HG03108 (cell line): ENCODE measurements at regions not wholly inside any gene's neighbourhood (a gene's known extent, or its start where the extent isn't known, plus 50 kb on each side); places are given as distances from the start of the nearest gene placed in this dataset.

Experiments used
- ATAC-seq: cut with Tn5 transposase; IDR thresholded peaks from one replicate; pipeline ENCODE4 v1.9.1; 2021; ENCODE audit warnings: moderate library complexity; ENCODE audit not compliant: unreplicated experiment

DNA sequence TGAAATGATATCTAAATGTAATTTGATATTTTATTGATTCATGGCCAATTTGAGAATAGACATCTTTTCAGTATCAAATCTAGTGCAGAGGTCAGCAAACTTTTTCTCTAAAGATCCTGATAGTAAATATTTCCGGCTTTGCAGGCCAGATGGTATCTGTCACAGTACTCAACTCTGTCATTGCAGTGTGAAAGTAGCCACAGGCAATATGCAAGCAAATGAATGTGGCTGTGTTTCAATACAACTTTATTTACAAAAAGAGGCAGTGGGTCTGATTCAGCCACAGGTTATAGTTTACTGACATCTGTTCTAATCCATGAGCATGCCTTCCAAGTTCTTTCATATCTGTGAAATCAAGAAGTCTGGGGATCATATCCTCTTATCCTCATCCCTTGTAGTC lies 221.2 kb downstream of the PRDM2 start:
- no peak for ATAC-seq

DNA sequence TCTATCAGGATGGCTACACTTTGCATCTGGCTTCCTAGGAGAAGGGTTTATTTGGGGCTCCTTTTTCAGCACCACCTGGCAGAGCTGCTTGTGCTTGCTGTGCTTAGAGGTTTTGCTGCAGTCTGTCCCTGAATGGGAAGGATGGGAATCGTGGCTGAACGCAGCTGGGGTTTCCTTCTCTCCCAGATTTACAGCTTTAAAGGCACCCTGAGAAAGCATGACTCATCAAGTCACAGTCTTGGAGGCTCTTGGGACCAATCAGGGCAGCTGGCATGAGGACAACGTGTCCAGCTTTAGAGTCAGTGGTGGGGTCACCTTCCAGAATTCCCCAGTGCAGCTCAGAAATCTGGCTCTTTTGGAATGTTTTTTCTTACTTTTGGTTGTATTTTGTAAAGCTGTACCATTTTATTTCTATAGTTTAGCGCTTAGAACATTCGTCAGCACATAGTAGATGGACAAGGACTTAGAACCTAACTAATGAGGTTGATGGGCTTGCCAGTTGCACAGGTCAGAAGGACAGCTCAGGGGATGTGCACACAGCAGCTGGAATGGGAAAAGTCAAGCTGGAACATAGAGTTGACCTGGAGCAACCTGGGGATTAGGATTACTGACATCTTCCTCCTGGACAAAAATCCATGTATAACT lies 222.6 kb downstream of the PRDM2 start:
- ATAC-seq, result no peak

- no peak for ATAC-seq
These were observed 226.6 kb downstream of the PRDM2 start for GRCh38 chr1:13926556-13926955.

GRCh38 chr1:13927736-13928135 lies 227.7 kb downstream of the PRDM2 start:
- no peak for ATAC-seq

- no peak for ATAC-seq
These were observed 229.3 kb downstream of the PRDM2 start for GRCh38 chr1:13929313-13929712.

DNA sequence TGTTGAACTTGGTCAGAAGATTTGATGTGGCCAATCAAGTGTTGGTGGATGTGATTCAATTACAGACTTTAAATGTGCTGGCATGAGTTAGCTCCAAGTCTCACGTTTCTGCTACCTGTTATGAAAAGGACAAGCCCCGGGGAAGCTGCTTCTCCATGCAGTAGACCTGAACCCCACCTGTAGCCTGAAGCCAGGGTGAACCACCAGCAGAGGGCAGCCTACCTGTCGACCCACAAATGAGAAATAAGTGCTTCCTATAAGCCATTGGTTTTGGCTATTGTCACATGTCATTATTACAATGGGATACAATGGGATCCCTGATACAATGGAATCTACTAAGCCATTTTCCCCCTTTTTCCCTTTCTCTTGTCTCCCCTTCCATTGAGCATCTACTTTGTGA lies 230.2 kb downstream of the PRDM2 start:
- ATAC-seq, result no peak

DNA sequence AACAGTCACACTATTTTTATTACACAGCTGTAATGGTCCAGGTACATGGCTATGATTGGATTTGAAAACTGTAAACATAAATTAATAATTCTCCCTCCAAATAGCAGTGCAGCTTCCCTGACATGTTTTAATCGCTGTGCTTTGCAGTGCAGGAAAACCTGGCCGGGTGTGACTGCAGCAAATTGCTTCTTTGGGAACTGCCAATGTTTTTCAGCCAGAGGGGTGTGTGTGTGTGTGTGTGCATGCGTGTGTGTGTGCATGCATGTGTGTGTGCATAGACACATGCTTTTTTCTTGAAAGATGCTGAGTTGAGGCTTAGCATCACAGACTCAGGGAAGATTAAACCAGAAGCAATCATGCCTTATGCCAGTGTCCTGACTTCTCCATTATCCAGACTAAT lies 231.2 kb downstream of the PRDM2 start:
- ATAC-seq, result no peak

GRCh38 chr1:13935336-13935735 lies 235.3 kb downstream of the PRDM2 start:
- ATAC-seq, result no peak

- ATAC-seq, result no peak
These were observed 241.3 kb downstream of the PRDM2 start for GRCh38 chr1:13941315-13941714.

DNA sequence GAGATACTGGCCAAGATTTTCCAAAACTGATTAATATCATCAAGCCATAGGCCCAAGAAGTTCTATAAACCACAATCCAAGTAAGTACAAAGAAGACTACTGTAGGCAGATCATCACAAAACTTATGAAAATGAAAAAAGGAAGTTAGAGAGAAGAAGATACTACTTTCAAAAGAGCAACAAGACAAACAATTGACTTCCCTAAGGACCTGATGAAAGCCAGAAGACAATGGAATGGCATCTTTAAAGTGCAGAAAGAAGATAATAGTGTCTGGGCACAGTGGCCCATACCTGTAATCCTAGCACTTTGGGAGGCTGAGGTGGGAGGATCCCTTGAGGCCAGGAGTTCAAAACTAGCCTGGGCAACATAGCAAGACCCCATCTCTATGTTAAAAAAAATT lies 243.1 kb downstream of the PRDM2 start:
- no peak for ATAC-seq

DNA sequence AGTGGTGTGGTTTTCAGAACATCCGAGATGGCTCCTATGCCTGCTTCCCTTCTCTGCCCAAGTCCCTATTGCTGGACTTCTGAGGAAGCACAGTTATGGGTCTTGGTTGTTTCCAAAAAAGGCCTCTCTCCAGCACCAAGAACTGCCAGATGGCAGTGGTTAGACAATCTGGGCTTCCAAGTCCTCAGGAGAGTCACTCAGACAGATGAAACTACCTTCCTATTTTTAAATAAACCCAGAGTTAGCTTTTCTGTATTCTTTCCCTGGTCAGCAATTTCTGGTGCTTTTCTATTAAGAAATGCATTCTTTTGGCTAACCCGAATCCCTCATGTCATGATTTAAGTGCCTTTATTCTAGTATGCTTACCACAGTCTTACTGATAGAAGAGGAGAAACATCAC lies 245.9 kb downstream of the PRDM2 start:
- ATAC-seq, result no peak

DNA sequence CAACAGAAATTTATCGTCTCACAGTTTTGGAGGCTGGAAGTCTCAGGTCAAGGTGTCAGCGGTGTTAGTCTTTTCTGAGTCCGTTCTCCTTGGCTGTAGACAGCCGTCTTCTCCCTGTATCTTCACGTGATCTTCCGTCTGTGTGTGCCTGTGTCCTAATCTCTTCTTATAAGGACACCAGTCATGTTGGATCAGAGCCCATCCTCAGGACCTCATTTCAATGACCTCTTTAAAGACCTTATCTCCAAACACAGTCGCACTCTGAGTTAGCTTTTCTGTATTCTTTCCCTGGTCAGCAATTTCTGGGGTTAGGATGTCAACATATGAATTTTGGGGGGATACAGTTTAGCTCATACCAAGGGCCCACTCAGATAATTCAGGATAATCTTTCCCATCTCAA lies 247.7 kb downstream of the PRDM2 start:
- ATAC-seq, result no peak

GRCh38 chr1:13948396-13948795 lies 248.4 kb downstream of the PRDM2 start:
- ATAC-seq, result no peak

GRCh38 chr1:13948888-13949391 lies 249.0 kb downstream of the PRDM2 start:
- no peak for ATAC-seq

GRCh38 chr1:13949546-13949945 lies 249.6 kb downstream of the PRDM2 start:
- no peak for ATAC-seq

- no peak for ATAC-seq
These were observed 250.6 kb downstream of the PRDM2 start for GRCh38 chr1:13950637-13951036.

DNA sequence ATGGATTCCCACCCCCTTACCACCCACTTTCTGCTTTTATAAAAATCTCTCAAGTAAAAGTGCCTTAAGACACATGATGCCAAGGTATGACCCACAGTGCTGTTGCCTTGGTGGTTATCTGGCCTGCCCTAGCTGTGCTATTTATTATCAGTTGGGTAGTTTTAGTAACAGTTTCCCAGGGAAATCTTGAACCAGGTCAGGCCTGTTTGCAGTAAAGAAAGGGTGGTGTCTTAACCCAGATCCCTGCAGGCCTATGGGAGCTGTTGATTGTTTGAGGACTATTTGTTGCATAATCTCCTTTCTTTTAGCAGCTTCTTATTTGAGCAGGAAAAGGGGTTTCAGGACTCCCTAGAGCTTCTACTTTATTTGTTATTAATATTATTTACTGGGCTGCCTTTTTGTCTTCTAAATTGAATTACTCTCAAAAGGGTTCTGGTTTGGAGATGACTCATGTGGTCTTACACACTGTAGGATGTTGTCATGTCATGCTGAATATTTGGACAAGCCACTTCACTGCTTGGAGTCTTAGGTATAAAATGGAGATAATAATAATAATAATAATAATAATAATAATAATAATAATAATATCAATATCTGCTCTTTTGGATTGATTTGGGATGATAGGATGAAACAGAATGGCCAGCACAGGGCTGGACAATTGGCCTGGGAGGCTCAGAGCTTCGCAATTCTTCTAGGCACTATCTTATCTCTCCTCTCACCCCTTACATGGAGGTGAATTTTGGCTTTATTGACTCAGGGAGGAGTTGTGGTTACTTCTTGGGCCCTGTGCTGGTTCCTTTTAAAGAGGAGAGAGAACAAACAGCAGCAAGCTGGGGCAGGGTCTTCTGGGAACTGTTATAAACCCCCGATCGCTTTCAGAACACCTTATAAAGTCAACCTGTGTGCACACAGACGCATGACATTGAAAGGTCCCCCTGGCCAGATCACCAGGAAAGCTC lies 252.1 kb downstream of the PRDM2 start:
- ATAC-seq, result no peak

GRCh38 chr1:13952985-13953384 lies 253.0 kb downstream of the PRDM2 start:
- no peak for ATAC-seq

- ATAC-seq, result no peak
These were observed 256.4 kb downstream of the PRDM2 start for GRCh38 chr1:13956393-13956792.

GRCh38 chr1:13960375-13960987 lies 260.5 kb downstream of the PRDM2 start:
- ATAC-seq, result no peak

DNA sequence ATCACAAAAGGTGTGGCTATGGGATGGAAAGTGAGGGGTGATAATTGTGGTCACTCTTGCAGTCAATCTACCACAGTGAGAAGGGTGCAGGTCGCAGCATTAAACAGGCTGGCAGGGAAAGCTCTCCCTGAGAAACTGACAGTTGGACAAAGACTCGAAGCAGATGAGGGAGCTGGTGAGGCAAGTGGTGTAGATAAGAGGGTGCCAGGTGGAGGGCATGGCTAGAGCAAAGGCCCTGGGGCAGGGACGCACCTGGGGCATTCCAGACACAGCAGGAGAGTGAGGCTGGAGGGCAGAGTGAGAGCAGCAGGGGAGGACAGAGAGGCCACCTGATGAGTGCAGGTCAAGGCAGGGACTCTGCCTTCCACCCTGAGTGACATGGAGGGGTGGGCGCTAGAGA lies 264.8 kb downstream of the PRDM2 start:
- ATAC-seq, result no peak
